ENCODE measurements at regions not wholly inside any gene's neighbourhood (a gene's known extent, or its start where the extent isn't known, plus 50 kb on each side); places are given as distances from the start of the nearest gene placed in this dataset.

- Mint-ChIP-seq H3K9me3 (peaks cover 13% of the 10 kb centered on the region), H3K4me3 (no peak overlapping the region), H3K36me3 (peaks cover 12% of the 10 kb centered on the region), H3K27me3 (ENCODE audit: insufficient read depth, low read depth) (peaks cover 9% of the 10 kb centered on the region), H3K27ac (peak overlapping the region; percentile 13), H3K4me1 (peaks cover 37% of the 10 kb centered on the region)
- Histone ChIP-seq H3F3A (ENCODE audit: low read depth) (no peaks in the 10 kb centered on the region), H3K27ac (no peak overlapping the region), H3K36me3 (no peaks in the 10 kb centered on the region), H2AFZ (replicated peaks) (no peak overlapping the region), H4K20me1 (ENCODE audit: low read depth) (no peaks in the 10 kb centered on the region), H3K4me2 (no peak overlapping the region), H3K4me3 (no peak overlapping the region), H3K79me2 (ENCODE audit: low read depth) (no peaks in the 10 kb centered on the region), H3K9ac (no peak overlapping the region), H3K4me1 (peaks cover 3% of the 10 kb centered on the region), H3K9me3 (ENCODE audit: low read depth) (no peaks in the 10 kb centered on the region), H3K27me3 (no peaks in the 10 kb centered on the region)
- peak; percentile 35 for DNase-seq (ENCODE audit: low spot score)
- TF ChIP-seq CTCF (IDR thresholded peaks at IDR 0.05) (no peak), EZH2phosphoT487 (IDR thresholded peaks at IDR 0.05) (no peak), EZH2 (IDR thresholded peaks at IDR 0.05) (no peak)
These were observed 264.0 kb downstream of the TBC1D4 start for GRCh38 chr13:75217949-75218348.

- H3K79me2 ChIP-seq (ENCODE audit: low read depth): no peaks in the 10 kb centered on the region
- Mint-ChIP-seq H3K9me3 (peaks cover 18% of the 10 kb centered on the region), H3K27me3 (ENCODE audit: insufficient read depth, low read depth) (peaks cover 8% of the 10 kb centered on the region), H3K4me3 (peak overlapping the region; percentile 48), H3K27ac (peak overlapping the region; percentile 30), H3K36me3 (peaks cover 9% of the 10 kb centered on the region), H3K4me1 (peaks cover 37% of the 10 kb centered on the region)
- H3K4me3 ChIP-seq: no peak overlapping the region
- no peak overlapping the region for H3K9ac ChIP-seq
- no peak overlapping the region for H3K4me2 ChIP-seq
- peak overlapping the region; percentile 65 for H2AFZ ChIP-seq (replicated peaks)
- no peak for TF ChIP-seq EZH2 (IDR thresholded peaks at IDR 0.05)
- DNase-seq (ENCODE audit: low spot score): no peak
- no peaks in the 10 kb centered on the region for H3K27me3 ChIP-seq
- no peak overlapping the region for H3K27ac ChIP-seq
- H4K20me1 ChIP-seq (ENCODE audit: low read depth): no peaks in the 10 kb centered on the region
- H3K4me1 ChIP-seq: peaks cover 3% of the 10 kb centered on the region
- no peaks in the 10 kb centered on the region for H3K9me3 ChIP-seq (ENCODE audit: low read depth)
- H3K36me3 ChIP-seq: no peaks in the 10 kb centered on the region
- H3F3A ChIP-seq (ENCODE audit: low read depth): no peaks in the 10 kb centered on the region
These were observed 265.9 kb downstream of the TBC1D4 start for GRCh38 chr13:75216038-75216437.

GRCh38 chr13:75214846-75215245, 267.1 kb downstream of the TBC1D4 start:
- no peaks in the 10 kb centered on the region for H3K27me3 ChIP-seq
- peaks cover 19% of the 10 kb centered on the region for H3K9me3 Mint-ChIP-seq
- no peak for DNase-seq (ENCODE audit: low spot score)
- TF ChIP-seq EZH2 (IDR thresholded peaks at IDR 0.05): no peak
- TF ChIP-seq CTCF (IDR thresholded peaks at IDR 0.05): no peak
- no peak for TF ChIP-seq EZH2phosphoT487 (IDR thresholded peaks at IDR 0.05)
- no peaks in the 10 kb centered on the region for H3K9me3 ChIP-seq (ENCODE audit: low read depth)
- H3K27ac Mint-ChIP-seq: no peak overlapping the region
- H3K4me3 Mint-ChIP-seq: no peak overlapping the region
- no peaks in the 10 kb centered on the region for H3K79me2 ChIP-seq (ENCODE audit: low read depth)
- peaks cover 8% of the 10 kb centered on the region for H3K36me3 Mint-ChIP-seq
- no peak overlapping the region for H3K27ac ChIP-seq
- H2AFZ ChIP-seq (replicated peaks): no peak overlapping the region
- H4K20me1 ChIP-seq (ENCODE audit: low read depth): no peaks in the 10 kb centered on the region
- peaks cover 5% of the 10 kb centered on the region for H3K27me3 Mint-ChIP-seq (ENCODE audit: insufficient read depth, low read depth)
- no peak overlapping the region for H3K9ac ChIP-seq
- no peak overlapping the region for H3K4me2 ChIP-seq
- H3K4me3 ChIP-seq: no peak overlapping the region
- peaks cover 3% of the 10 kb centered on the region for H3K4me1 ChIP-seq
- peaks cover 34% of the 10 kb centered on the region for H3K4me1 Mint-ChIP-seq
- no peaks in the 10 kb centered on the region for H3F3A ChIP-seq (ENCODE audit: low read depth)
- H3K36me3 ChIP-seq: no peaks in the 10 kb centered on the region

- Histone ChIP-seq H3K4me2 (no peak overlapping the region), H3K27ac (no peak overlapping the region), H3K36me3 (no peaks in the 10 kb centered on the region), H3K9ac (no peak overlapping the region), H3K4me1 (peaks cover 33% of the 10 kb centered on the region), H3F3A (ENCODE audit: low read depth) (peaks cover 10% of the 10 kb centered on the region), H2AFZ (replicated peaks) (no peak overlapping the region), H4K20me1 (ENCODE audit: low read depth) (no peaks in the 10 kb centered on the region), H3K27me3 (no peaks in the 10 kb centered on the region), H3K4me3 (no peak overlapping the region), H3K9me3 (ENCODE audit: low read depth) (no peaks in the 10 kb centered on the region), H3K79me2 (ENCODE audit: low read depth) (no peaks in the 10 kb centered on the region)
- Mint-ChIP-seq H3K4me3 (no peak overlapping the region), H3K27me3 (ENCODE audit: insufficient read depth, low read depth) (peaks cover 11% of the 10 kb centered on the region), H3K36me3 (peaks cover 17% of the 10 kb centered on the region), H3K27ac (no peak overlapping the region), H3K9me3 (peaks cover 44% of the 10 kb centered on the region), H3K4me1 (peaks cover 36% of the 10 kb centered on the region)
- no peak for TF ChIP-seq CTCF (IDR thresholded peaks at IDR 0.05)
- TF ChIP-seq EZH2 (IDR thresholded peaks at IDR 0.05): no peak
- TF ChIP-seq EZH2phosphoT487 (IDR thresholded peaks at IDR 0.05): no peak
- DNase-seq (ENCODE audit: low spot score): no peak
These were observed 279.0 kb downstream of the TBC1D4 start for GRCh38 chr13:75202981-75203380.

All from neural progenitor cell (in vitro differentiated cells).